ENCODE measurements at regions not wholly inside any gene's neighbourhood (a gene's known extent, or its start where the extent isn't known, plus 50 kb on each side); places are given as distances from the start of the nearest gene placed in this dataset.

GRCh38 chr13:82058364-82058763, 1717.4 kb upstream of the SPRY2 start:
- TF ChIP-seq POLR2A (IDR thresholded peaks at IDR 0.05) (no peak), POLR2AphosphoS5 (IDR thresholded peaks at IDR 0.05) (no peak)
- TF ChIP-seq, protein P1, sequence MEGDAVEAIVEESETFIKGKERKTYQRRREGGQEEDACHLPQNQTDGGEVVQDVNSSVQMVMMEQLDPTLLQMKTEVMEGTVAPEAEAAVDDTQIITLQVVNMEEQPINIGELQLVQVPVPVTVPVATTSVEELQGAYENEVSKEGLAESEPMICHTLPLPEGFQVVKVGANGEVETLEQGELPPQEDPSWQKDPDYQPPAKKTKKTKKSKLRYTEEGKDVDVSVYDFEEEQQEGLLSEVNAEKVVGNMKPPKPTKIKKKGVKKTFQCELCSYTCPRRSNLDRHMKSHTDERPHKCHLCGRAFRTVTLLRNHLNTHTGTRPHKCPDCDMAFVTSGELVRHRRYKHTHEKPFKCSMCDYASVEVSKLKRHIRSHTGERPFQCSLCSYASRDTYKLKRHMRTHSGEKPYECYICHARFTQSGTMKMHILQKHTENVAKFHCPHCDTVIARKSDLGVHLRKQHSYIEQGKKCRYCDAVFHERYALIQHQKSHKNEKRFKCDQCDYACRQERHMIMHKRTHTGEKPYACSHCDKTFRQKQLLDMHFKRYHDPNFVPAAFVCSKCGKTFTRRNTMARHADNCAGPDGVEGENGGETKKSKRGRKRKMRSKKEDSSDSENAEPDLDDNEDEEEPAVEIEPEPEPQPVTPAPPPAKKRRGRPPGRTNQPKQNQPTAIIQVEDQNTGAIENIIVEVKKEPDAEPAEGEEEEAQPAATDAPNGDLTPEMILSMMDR (IDR thresholded peaks at IDR 0.05): no peak
